GM10248 (cell line): ENCODE measurements at regions not wholly inside any gene's neighbourhood (a gene's known extent, or its start where the extent isn't known, plus 50 kb on each side); places are given as distances from the start of the nearest gene placed in this dataset.
"Not testable (repeated sequence)": the region's sequence is repeated elsewhere in the genome, so short reads cannot be mapped to it uniquely, and the experiment has no call there.

Source experiments
- CTCF ChIA-PET: fragments of 300-600 bp; sonication (Branson Sonifier 250); formaldehyde crosslinking; extraction: SDS; loops from one replicate; lab custom pipeline; 2021; ENCODE audit warnings: antibody characterized with exemption; lab: Yijun Ruan, JAX
- POLR2A ChIA-PET: fragments of 350-650 bp; sonication (Branson Sonifier 250); formaldehyde crosslinking; extraction: SDS; loops from one replicate; lab custom pipeline; 2020; ENCODE audit warnings: antibody characterized with exemption; lab: Yijun Ruan, JAX
- DNase-seq: peaks from one replicate; pipeline ENCODE4 v3.0.0; 2012; ENCODE audit errors: extremely low spot score
- CTCF ChIP-seq: IDR thresholded peaks from 2 replicates; pipeline ENCODE4 v1.5.1; 2012; ENCODE audit warnings: mild to moderate bottlenecking, low read depth; ENCODE audit errors: extremely low read depth, missing control alignments, control extremely low read depth

GRCh38 chr11:11718511-11718910 is 96.7 kb upstream of the GALNT18 start:
- CTCF ChIA-PET = interaction anchor here (1.3 to 1.9 kb wide), 3 partner anchors 10 to 13 kb away, joined by 3 to 5 read pairs (median 4); no protein-coding TSS in a partner anchor
- POLR2A ChIA-PET = no interaction called here
- no peak for TF ChIP-seq CTCF
- DNase-seq = no peak

GRCh38 chr11:11717064-11717725 is 95.4 kb upstream of the GALNT18 start:
- TF ChIP-seq CTCF = no peak
- ChIA-PET CTCF (interaction anchor here (1.3 to 1.5 kb wide), 2 partner anchors 12 kb away, joined by 3 to 4 read pairs; no protein-coding TSS in a partner anchor), POLR2A (no interaction called here)
- DNase-seq = no peak

GRCh38 chr11:11715075-11715474 is 93.3 kb upstream of the GALNT18 start:
- CTCF ChIA-PET, DNase-seq, POLR2A ChIA-PET: not testable (repeated sequence)

- no peak for TF ChIP-seq CTCF
- CTCF ChIA-PET = no interaction called here
Observed at GRCh38 chr11:11710556-11710955, 88.8 kb upstream of the GALNT18 start.

GRCh38 chr11:11709447-11710239 is 87.8 kb upstream of the GALNT18 start:
- ChIA-PET CTCF (no interaction called here), POLR2A (no interaction called here)
- no peak for TF ChIP-seq CTCF
- no peak for DNase-seq

More at GRCh38 chr11:11710556-11710955, 88.8 kb upstream of the GALNT18 start:
- no peak for DNase-seq
- POLR2A ChIA-PET = no interaction called here

- TF ChIP-seq CTCF = no peak
- POLR2A ChIA-PET = no interaction called here
- CTCF ChIA-PET = no interaction called here
- no peak for DNase-seq
Observed at GRCh38 chr11:11708256-11708655, 86.5 kb upstream of the GALNT18 start.

GRCh38 chr11:11706028-11706427 is 84.2 kb upstream of the GALNT18 start:
- CTCF ChIA-PET = interaction anchor here (1.6 kb wide), 1 partner anchor 12 kb away, joined by 4 read pairs; no protein-coding TSS in a partner anchor
- no peak for TF ChIP-seq CTCF
- DNase-seq = no peak
- POLR2A ChIA-PET = no interaction called here
